Stimulated activated CD4-positive, alpha-beta T cell treated with anti-CD3 and anti-CD28 coated beads, Interleukin-12 subunit alpha, Interleukin-12 subunit beta, amount 100 ng/mL, for 24 hours (primary cell): ENCODE measurements at regions not wholly inside any gene's neighbourhood (a gene's known extent, or its start where the extent isn't known, plus 50 kb on each side); places are given as distances from the start of the nearest gene placed in this dataset.

Experiments used
- DNase-seq, 2 experiments: peaks; one replicate each; pipeline ENCODE4 v3.0.0-alpha.2; 2020; ENCODE audit warnings: low read depth in 2 of 2

- no peak for DNase-seq
These were observed 249.5 kb downstream of the BCOR start for GRCh38 chrX:39848243-39848642.

GRCh38 chrX:39848900-39849299 lies 248.9 kb downstream of the BCOR start:
- no peak for DNase-seq

DNA sequence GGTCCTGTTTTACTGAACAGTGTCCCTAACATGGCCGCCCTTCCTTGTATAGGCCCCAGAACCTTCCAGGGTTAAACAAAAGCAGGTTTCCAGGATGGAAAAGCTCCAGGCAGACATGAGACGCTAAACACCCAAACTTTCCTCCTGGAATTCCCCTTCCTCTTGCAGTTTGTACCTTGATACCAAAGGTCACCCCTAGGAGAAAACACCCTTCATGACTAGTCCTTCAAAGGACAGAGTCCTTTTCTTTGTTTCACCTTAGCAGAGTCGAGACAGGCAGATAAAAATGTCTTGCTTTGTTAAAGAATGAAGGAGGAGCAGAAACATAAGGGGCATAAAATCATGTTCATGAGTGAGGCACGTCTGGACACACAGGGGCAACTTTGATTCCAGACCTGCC lies 247.5 kb downstream of the BCOR start:
- no peak for DNase-seq

GRCh38 chrX:39850630-39851152 lies 247.1 kb downstream of the BCOR start:
- DNase-seq: peak in 1 of 2 experiments; percentile 39

GRCh38 chrX:39851745-39852455 lies 245.9 kb downstream of the BCOR start:
- DNase-seq: no peak

DNA sequence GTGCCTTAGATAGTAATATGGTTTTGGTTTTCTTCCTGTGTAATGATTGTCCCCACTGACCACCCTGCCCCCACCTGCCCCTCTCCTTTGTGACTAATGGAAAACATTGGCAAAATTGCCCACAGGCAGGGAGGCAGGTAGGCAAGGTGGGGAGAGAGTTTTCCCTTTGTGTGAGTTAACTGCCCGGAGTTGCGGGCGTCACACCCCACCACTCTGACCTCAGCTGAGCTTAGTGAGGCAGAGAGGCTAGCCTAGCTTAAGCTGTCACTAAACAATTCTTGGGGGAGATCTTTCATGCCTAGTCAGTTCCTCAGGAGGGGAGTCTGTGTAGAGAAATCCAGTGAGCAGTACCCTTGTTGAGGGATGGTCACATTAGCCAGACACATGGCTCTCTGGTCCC lies 245.3 kb downstream of the BCOR start:
- DNase-seq: no peak

DNA sequence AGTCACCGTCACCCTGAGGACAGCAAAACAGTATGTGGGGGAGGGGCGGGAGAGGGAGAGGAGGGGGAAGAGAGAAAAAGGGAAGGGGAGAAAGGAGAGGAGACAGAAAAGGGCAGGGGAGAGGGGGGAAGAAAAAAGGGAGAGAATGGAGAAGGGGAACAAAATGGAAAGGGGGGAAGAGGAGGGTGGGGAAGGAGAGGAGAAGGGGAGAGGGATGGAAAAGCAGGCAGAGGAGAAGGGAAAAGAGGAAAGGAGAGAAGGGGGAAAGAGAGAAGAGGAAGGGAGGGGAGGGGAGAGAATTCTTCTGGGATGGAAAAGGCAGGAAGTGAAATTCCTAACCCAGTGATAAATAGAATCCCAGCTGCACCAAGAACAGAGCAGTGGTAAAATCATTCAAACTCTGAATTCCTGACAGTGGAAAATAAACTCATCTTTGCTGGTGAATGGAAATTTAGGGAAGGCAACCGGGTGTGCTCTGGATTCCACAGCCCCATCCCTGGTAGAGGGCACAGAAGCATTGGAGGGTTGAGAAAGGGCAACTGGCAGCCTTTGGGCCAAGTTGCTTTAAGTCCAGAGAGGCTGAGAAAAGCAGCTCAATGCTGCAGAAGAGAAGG lies 244.2 kb downstream of the BCOR start:
- no peak for DNase-seq

DNA sequence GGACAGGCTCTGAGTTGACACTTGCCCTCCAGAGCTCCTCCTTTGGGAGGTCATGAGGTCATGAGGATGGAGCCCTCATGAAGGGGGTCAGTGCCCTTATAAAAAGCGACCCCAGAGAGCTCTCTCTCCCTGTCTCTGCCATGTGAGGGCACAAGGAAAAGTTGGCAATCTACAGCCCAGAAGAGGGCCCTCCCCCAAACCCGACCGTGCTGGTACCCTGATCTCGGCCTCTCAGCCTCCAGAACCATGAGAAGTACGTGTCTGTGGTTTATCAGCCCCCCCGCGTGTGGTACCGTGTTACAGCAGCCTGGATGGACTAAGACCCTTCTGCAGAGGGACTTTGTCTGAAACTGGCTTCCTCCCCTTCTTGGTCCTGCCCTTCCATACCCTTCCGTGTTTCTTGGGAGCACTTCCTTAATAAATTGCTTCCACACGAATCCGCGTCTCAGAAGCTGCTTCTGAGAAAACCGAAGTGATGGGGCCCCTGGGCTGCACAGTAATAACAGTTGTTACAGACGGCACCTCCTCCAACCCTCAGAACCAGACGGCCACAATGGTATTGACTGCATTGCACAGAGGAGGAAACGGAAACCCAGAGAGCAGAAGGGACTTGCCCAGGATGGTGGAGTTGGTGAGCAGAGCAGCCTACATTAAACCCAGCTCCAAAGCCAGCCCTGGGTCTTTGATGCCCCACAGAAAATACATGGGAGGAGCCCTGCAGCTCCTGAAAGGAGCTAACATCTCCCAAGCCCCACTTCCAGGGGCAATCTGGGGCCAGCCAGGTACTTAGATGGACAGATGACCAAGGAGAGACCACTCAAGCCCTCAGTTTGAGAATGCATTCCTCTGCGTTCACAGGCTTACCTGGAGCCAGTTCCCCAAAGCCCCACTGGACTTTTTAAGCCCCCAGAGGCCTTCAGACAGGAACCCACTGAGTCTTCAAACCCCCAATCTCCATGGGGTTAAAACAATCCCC lies 242.7 kb downstream of the BCOR start:
- DNase-seq: peak; percentile 37 to 57

- peak; percentile 64 to 66 for DNase-seq
These were observed 242.0 kb downstream of the BCOR start for GRCh38 chrX:39855748-39856129.

DNA sequence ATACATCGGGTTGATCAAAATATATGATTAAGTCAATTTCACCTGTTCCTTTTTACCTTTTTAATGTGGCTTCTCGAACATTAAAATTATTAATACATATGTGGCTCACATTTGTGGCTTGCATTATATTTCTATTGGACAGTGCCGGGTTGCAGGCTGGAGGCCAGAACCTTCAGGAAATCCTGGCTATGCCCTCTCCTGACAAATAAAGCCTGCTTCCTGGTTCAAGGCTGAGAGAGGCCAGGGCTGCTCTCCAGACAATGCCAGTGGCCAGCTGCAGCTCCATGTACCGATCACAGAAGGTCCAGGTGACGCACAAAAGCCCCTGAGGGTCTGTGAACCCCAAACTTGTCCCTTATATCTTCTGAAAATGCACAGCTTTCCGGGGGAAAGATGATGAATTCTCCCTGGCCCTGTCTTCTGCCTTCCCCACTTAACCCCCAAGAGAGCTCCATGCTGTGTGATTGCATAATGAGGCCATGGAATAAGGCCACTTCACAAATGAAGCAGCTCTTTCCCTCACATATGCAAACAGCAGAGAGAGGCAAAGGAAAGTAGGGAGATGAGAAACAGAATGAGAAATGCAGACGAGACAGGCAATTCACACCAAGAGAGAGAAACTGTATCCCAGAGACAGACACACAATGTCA lies 241.2 kb downstream of the BCOR start:
- DNase-seq: no peak

GRCh38 chrX:39857780-39858179 lies 240.0 kb downstream of the BCOR start:
- DNase-seq: no peak

DNA sequence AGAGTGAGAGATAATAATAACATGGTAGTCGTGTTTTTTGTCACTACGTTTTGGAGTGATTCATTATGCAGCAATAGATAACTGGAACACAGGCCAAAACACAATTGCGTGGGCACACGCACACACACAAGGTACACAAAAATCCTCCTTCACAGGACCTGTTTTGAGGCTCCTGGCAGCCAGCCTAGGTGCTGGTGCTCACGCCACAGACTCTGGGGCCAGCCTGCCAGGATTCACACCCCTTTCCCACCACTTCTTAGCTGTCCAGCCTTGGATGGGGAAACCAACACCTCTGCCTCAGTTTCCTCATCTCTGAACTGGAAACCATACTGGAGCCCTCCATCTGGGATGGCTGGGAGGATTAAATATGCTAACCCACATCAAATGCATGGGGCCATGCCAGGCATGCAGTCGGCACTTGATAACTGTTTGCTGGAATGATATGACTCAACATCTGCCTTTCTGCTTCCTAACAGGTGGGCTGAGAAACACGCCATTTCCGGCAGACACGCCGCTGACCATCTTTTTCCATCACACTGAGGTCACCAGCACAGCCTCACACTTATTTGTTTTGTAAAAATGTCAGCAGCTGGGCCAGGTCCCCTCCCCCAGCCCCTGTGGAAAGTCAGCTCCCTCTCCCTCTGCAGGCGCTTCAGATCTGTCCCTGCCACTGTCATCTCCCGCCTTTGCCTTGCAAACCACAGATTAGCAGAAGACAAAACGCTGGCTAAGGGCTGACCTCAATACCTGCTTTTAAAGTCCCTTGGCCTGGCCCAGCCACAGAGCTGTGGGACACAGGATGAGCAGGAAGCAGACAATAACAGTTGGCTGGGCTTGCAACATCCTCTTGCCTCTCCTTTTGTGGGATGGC lies 237.5 kb downstream of the BCOR start:
- peak; percentile 61 to 73 for DNase-seq

DNA sequence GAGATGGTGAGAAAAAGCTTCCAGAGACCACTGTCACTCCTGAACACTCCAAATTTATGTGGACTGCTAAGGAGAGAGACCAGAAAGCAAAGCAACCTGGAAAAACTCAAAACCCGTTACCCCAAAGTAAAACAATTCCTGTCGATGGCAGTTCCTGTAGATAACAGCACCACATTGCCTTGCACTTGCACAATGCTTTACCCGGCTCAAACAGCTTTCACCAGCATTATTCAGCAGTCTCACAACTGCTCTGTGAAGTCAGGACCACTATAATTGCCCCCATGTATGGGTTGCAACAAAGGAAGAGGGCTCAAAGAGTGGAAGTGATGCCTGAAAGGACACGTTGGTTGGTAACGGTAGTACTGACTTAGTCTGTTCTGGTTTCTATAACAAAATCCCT lies 234.8 kb downstream of the BCOR start:
- DNase-seq: no peak

- no peak for DNase-seq
These were observed 231.5 kb downstream of the BCOR start for GRCh38 chrX:39866229-39866628.

DNA sequence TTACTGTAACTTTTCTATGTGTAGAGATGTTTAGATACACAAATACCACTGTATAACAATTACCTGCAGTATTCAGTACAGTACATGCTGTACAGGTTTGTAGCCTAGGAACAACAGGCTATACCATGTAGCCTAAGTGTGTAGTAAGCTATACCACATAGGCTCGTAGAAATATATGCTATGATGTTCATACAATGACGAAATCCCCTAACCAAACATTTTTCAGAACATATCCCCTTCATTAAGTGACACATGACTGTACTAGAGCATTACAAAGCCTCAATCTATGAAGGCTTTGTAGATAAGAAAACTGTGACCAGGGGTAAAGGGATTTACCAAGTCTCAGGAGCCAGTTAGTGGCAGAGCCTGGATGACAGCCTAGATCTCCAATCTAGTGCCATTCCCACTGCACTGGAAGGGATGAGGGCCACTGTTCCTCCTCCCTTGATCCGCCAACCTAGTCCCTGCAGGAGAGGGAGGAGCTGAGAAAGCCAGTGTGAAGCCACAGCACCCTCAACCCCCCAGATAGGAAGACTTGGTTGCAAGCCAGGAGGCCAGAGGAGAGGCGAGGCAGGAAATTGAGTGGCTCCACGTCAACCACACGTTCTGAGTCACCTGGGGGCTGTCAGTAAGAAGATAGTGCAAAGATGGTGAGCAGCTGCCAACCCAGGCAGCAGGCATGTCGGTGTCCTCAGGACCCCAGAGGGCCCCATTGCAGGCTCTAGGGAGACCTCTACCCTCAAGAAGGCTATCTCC lies 227.7 kb downstream of the BCOR start:
- DNase-seq: peak; percentile 42 to 61

DNA sequence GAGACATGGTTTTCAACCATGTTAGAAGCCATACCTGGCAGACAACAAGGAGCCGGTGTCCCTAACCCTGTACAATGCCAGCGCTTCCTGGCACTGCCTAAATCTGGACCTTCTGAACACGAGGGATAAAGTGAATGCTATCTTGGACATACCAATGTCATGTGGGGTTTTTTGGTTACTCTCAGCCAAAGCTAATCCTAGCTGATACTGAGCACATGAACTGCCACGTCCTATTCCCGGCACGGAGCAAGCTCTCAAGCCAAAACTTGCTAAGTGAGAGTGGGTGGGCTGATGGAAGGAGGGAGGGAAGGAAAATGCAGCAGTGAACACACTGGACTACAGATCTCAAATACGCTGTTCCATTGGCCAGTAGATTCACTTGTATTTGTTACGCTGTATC lies 226.1 kb downstream of the BCOR start:
- DNase-seq: no peak

- DNase-seq: no peak
These were observed 224.6 kb downstream of the BCOR start for GRCh38 chrX:39873117-39873516.

DNA sequence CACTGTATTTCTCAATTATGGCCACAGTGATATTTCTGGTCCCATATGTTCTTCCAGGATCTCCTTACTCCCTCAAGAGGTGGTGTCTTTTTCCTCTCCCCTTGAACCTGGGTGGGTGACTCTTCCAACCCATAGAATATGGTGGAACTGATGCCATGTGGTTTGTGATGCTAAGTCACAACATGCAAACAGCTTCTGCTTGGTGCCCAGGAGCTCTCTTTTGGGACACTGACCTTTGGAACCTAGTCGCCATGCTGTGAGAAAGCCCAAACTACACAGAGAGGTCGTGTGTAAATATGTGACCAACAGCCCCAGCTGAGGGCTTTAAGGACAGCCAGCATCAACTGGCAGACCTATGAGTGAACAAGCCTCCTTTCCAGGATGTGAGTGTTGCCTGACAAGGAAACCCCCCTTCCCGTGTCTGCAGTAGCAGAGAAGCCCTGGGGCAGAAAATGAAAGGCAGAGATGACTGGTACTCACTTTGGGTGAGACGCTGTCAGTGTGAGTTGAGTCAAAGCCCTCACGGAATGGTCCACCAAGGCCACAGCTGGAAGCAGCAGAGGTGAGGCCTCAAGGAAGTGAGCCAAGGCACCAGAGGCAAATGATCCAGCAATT lies 223.4 kb downstream of the BCOR start:
- peak; percentile 39 to 53 for DNase-seq

DNA sequence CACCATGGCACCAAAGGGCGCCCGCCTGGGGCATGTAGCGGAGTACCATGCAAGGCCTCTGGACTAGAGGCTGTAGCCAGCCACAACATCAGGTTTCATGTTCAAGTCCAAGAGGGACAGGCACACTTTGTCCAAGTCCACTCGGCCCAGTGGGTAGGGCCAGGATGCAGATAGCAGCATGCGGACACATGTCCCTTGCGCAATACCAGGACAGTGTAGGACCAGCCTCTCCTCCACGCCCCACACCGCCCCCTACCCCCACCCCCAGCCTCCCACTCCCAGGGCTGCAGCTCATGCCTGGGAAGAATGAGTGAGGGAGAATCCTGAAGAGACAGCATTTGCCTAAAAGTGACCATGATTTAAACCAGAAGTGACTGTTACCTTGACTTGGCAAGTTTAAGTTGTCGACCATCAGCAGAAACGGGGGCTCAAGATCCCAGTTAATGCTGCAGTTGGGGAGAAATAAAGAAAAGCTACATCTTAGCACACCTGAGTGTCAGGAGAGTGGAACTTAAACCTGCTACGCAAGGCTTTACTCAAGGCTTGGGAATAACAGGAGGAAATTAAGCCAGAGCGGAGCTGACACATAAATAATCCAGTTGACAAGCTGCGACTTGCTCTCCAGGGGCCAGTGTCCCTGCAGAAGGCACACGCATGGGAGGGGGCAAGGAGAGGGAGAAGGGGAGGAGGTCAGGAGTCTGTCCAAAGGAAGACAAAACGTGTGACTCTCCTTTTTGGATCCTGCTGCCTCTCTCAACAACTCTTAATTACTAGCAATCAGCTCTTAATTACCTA lies 221.7 kb downstream of the BCOR start:
- no peak for DNase-seq
